GM18520 (cell line): ENCODE measurements at regions not wholly inside any gene's neighbourhood (a gene's known extent, or its start where the extent isn't known, plus 50 kb on each side); places are given as distances from the start of the nearest gene placed in this dataset.

Experiments used
- ATAC-seq: cut with Tn5 transposase; IDR thresholded peaks from one replicate; pipeline ENCODE4 v1.9.1; 2021; ENCODE audit not compliant: unreplicated experiment

GRCh38 chr12:84605983-84606382 is 306.6 kb downstream of the SLC6A15 start:
- ATAC-seq: no peak

GRCh38 chr12:84604551-84604950 is 308.0 kb downstream of the SLC6A15 start:
- no peak for ATAC-seq

- ATAC-seq: no peak
Observed at GRCh38 chr12:84603484-84604248, 308.9 kb downstream of the SLC6A15 start.

GRCh38 chr12:84601483-84601882 is 311.1 kb downstream of the SLC6A15 start:
- no peak for ATAC-seq

GRCh38 chr12:84599539-84599938 is 313.1 kb downstream of the SLC6A15 start:
- ATAC-seq: no peak

- ATAC-seq: no peak
Observed at GRCh38 chr12:84596266-84596665, 316.3 kb downstream of the SLC6A15 start.

- ATAC-seq: no peak
Observed at GRCh38 chr12:84594157-84594556, 318.4 kb downstream of the SLC6A15 start.

- no peak for ATAC-seq
Observed at GRCh38 chr12:84585776-84586395, 326.7 kb downstream of the SLC6A15 start.

GRCh38 chr12:84572196-84572595 is 340.4 kb downstream of the SLC6A15 start:
- ATAC-seq: no peak

- no peak for ATAC-seq
Observed at GRCh38 chr12:84562331-84562730, 350.3 kb downstream of the SLC6A15 start.

GRCh38 chr12:84561351-84561750 is 351.2 kb downstream of the SLC6A15 start:
- ATAC-seq: no peak

- ATAC-seq: no peak
Observed at GRCh38 chr12:84554199-84554723, 358.3 kb downstream of the SLC6A15 start.

GRCh38 chr12:84553331-84554117 is 359.1 kb downstream of the SLC6A15 start:
- no peak for ATAC-seq

GRCh38 chr12:84551373-84551772 is 361.2 kb downstream of the SLC6A15 start:
- ATAC-seq: no peak

- no peak for ATAC-seq
Observed at GRCh38 chr12:84550518-84550917, 362.1 kb downstream of the SLC6A15 start.

- ATAC-seq: no peak
Observed at GRCh38 chr12:84542289-84542688, 370.3 kb downstream of the SLC6A15 start.

- ATAC-seq: no peak
Observed at GRCh38 chr12:84537666-84538065, 374.9 kb downstream of the SLC6A15 start.

GRCh38 chr12:84512751-84513150 is 399.8 kb downstream of the SLC6A15 start:
- no peak for ATAC-seq

GRCh38 chr12:84508851-84509260 is 403.7 kb downstream of the SLC6A15 start:
- no peak for ATAC-seq

GRCh38 chr12:84507956-84508850 is 404.4 kb downstream of the SLC6A15 start:
- ATAC-seq: peak; percentile 43

- no peak for ATAC-seq
Observed at GRCh38 chr12:84506282-84506681, 406.3 kb downstream of the SLC6A15 start.
